ENCODE measurements at regions not wholly inside any gene's neighbourhood (a gene's known extent, or its start where the extent isn't known, plus 50 kb on each side); places are given as distances from the start of the nearest gene placed in this dataset.

DNA sequence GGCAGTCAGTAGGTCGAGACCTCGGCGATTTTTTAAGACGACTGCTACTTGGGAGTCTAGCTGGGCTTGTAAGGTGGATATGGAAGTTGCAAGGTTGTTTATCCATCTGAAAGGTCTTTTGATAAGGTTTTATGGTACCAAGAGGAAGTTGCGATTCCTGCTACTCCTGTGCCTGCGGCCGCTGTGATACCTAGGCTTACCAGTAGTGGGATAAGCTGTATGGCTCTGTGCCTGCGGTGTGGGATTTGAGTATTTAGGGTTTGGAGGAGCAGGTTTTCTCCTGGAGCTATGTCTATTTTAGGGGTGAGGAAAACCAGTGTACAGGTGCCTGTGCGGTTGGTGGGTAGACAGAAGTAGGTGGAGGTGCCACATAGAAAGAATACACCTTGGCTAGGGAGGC, 1059.8 kb downstream of the SI start:
- TF ChIP-seq CBX1 (IDR thresholded peaks at IDR 0.05; ENCODE audit: low read depth): no peak
- TF ChIP-seq KLF10 (CRISPR knock-in tag; IDR thresholded peaks at IDR 0.05): no peak
